Fibroblast of lung (primary cell): ENCODE measurements at regions not wholly inside any gene's neighbourhood (a gene's known extent, or its start where the extent isn't known, plus 50 kb on each side); places are given as distances from the start of the nearest gene placed in this dataset.
A peak's percentile ranks its signal among the peaks of the same experiment; 100 is the strongest.
"Not testable (repeated sequence)": the region's sequence is repeated elsewhere in the genome, so short reads cannot be mapped to it uniquely, and the experiment has no call there.

Experiments
- DNase-seq, 2 donors: peaks; one replicate each; pipeline versions ENCODE4 v3.0.0 to v3.0.0-alpha.2; 2010; ENCODE audit warnings: low read depth in 2 of 2
- H2AFZ ChIP-seq: 2 replicates; pipeline ENCODE4 v1.5.1; 2012; ENCODE audit warnings: low read length, control low read depth, inconsistent platforms
- H3K27ac ChIP-seq: 2 replicates; pipeline ENCODE4 v1.5.1; 2011; ENCODE audit warnings: low read length, control low read depth; ENCODE audit not compliant: insufficient read depth
- H3K27me3 ChIP-seq: 2 replicates; pipeline ENCODE4 v1.5.1; 2011; ENCODE audit warnings: mild to moderate bottlenecking, low read length; ENCODE audit not compliant: control insufficient read depth, insufficient read depth
- H3K36me3 ChIP-seq: 2 replicates; pipeline ENCODE4 v1.5.1; 2011; ENCODE audit warnings: low read length; ENCODE audit not compliant: control insufficient read depth, insufficient read depth
- H3K4me1 ChIP-seq: 2 replicates; pipeline ENCODE4 v1.5.1; 2011; ENCODE audit warnings: low read length; ENCODE audit not compliant: control insufficient read depth, insufficient read depth; ENCODE audit errors: extremely low read depth
- H3K4me2 ChIP-seq: 2 replicates; pipeline ENCODE4 v1.5.1; 2011; ENCODE audit warnings: low read length, control low read depth; ENCODE audit not compliant: insufficient read depth; ENCODE audit errors: extremely low read depth
- H3K4me3 ChIP-seq, 4 experiments: fragments of 200-600 bp in 1 of 4; sonication (generic) in 1 of 4; replicated peaks in 1 of 4; 2 replicates each; pipeline ENCODE4 v1.5.1; 2011 to 2016; ENCODE audit warnings: low read length in 4 of 4, low read depth in 3 of 4, mild to moderate bottlenecking in 3 of 4, control low read depth in 2 of 4, inconsistent platforms in 1 of 4, mixed read lengths in 1 of 4; ENCODE audit not compliant: insufficient read depth in 1 of 4; ENCODE audit errors: control extremely low read depth in 1 of 4
- H3K79me2 ChIP-seq: 2 replicates; pipeline ENCODE4 v1.5.1; 2012; ENCODE audit warnings: mild to moderate bottlenecking, low read length, inconsistent platforms; ENCODE audit not compliant: control insufficient read depth, insufficient read depth
- H3K9ac ChIP-seq: 2 replicates; pipeline ENCODE4 v1.5.1; 2011; ENCODE audit warnings: mild to moderate bottlenecking, low read length, control low read depth; ENCODE audit not compliant: insufficient read depth
- H3K9me3 ChIP-seq: 2 replicates; pipeline ENCODE4 v1.5.1; 2012; ENCODE audit warnings: low read depth, low read length; ENCODE audit not compliant: control insufficient read depth, insufficient read depth
- H4K20me1 ChIP-seq: 2 replicates; pipeline ENCODE4 v1.5.1; 2011; ENCODE audit warnings: low read length; ENCODE audit not compliant: control insufficient read depth, insufficient read depth; ENCODE audit errors: extremely low read depth
- EZH2 ChIP-seq: IDR thresholded peaks from 2 replicates; pipeline ENCODE4 v1.5.1; 2012; ENCODE audit warnings: low read length, control low read depth, mild to moderate bottlenecking; ENCODE audit errors: missing control alignments
- TF ChIP-seq, protein P1 (sequence below), 2 donors: IDR thresholded peaks in 1 of 2; conservative IDR thresholded peaks in 1 of 2; 1 replicate in 1 of 2; 2 replicates in 1 of 2; pipeline ENCODE4 v1.5.1; 2011 to 2012; ENCODE audit warnings: low read length in 2 of 2, control low read depth in 1 of 2, inconsistent platforms in 1 of 2, low read depth in 1 of 2, mild to moderate bottlenecking in 1 of 2

- DNase-seq, result peak; percentile 23 to 29
- Histone ChIP-seq H3K27me3 (no peaks in the 10 kb centered on the region), H3K9ac (no peak overlapping the region), H4K20me1 (no peaks in the 10 kb centered on the region), H3K4me1 (no peaks in the 10 kb centered on the region), H2AFZ (peak overlapping the region; percentile 15), H3K4me2 (no peak overlapping the region), H3K9me3 (no peaks in the 10 kb centered on the region), H3K79me2 (no peaks in the 10 kb centered on the region), H3K36me3 (no peaks in the 10 kb centered on the region), H3K27ac (no peak overlapping the region), H3K4me3 (no peak overlapping the region)
- TF ChIP-seq EZH2, result no peak
- TF ChIP-seq, protein P1, sequence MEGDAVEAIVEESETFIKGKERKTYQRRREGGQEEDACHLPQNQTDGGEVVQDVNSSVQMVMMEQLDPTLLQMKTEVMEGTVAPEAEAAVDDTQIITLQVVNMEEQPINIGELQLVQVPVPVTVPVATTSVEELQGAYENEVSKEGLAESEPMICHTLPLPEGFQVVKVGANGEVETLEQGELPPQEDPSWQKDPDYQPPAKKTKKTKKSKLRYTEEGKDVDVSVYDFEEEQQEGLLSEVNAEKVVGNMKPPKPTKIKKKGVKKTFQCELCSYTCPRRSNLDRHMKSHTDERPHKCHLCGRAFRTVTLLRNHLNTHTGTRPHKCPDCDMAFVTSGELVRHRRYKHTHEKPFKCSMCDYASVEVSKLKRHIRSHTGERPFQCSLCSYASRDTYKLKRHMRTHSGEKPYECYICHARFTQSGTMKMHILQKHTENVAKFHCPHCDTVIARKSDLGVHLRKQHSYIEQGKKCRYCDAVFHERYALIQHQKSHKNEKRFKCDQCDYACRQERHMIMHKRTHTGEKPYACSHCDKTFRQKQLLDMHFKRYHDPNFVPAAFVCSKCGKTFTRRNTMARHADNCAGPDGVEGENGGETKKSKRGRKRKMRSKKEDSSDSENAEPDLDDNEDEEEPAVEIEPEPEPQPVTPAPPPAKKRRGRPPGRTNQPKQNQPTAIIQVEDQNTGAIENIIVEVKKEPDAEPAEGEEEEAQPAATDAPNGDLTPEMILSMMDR (conservative IDR thresholded peaks at IDR 0.05 in 1 of 2, IDR thresholded peaks at IDR 0.05 in 1 of 2; ENCODE audit: low read depth in 1 of 2, low read length in 2 of 2), result no peak
Measured at GRCh38 chr16:51834133-51834532, 683.1 kb upstream of the SALL1 start.

- Histone ChIP-seq H2AFZ (no peak overlapping the region), H3K9ac (no peak overlapping the region), H3K36me3 (no peaks in the 10 kb centered on the region), H3K4me2 (no peak overlapping the region), H3K27me3 (no peaks in the 10 kb centered on the region), H3K27ac (no peak overlapping the region), H3K4me3 (no peak overlapping the region), H4K20me1 (no peaks in the 10 kb centered on the region), H3K9me3 (no peaks in the 10 kb centered on the region), H3K4me1 (no peaks in the 10 kb centered on the region), H3K79me2 (no peaks in the 10 kb centered on the region)
- no peak for DNase-seq
- TF ChIP-seq EZH2, result no peak
- TF ChIP-seq, protein P1 (conservative IDR thresholded peaks at IDR 0.05 in 1 of 2, IDR thresholded peaks at IDR 0.05 in 1 of 2; ENCODE audit: low read depth in 1 of 2, low read length in 2 of 2), result no peak
Measured at GRCh38 chr16:51831595-51832367, 680.7 kb upstream of the SALL1 start.

- not testable (repeated sequence) for H2AFZ ChIP-seq, H3K36me3 ChIP-seq, H3K4me1 ChIP-seq
Measured at GRCh38 chr16:51831034-51831433, 680.0 kb upstream of the SALL1 start.

More at GRCh38 chr16:51831034-51831433, 680.0 kb upstream of the SALL1 start:
- not testable (repeated sequence) for H3K9me3 ChIP-seq, H3K4me3 ChIP-seq, DNase-seq, H3K4me2 ChIP-seq, H3K27ac ChIP-seq, H3K9ac ChIP-seq, H3K27me3 ChIP-seq, H3K79me2 ChIP-seq, H4K20me1 ChIP-seq
